ENCODE measurements at regions not wholly inside any gene's neighbourhood (a gene's known extent, or its start where the extent isn't known, plus 50 kb on each side); places are given as distances from the start of the nearest gene placed in this dataset.

- TF ChIP-seq POLR2A (IDR thresholded peaks at IDR 0.05) = no peak
- TF ChIP-seq, protein P1, sequence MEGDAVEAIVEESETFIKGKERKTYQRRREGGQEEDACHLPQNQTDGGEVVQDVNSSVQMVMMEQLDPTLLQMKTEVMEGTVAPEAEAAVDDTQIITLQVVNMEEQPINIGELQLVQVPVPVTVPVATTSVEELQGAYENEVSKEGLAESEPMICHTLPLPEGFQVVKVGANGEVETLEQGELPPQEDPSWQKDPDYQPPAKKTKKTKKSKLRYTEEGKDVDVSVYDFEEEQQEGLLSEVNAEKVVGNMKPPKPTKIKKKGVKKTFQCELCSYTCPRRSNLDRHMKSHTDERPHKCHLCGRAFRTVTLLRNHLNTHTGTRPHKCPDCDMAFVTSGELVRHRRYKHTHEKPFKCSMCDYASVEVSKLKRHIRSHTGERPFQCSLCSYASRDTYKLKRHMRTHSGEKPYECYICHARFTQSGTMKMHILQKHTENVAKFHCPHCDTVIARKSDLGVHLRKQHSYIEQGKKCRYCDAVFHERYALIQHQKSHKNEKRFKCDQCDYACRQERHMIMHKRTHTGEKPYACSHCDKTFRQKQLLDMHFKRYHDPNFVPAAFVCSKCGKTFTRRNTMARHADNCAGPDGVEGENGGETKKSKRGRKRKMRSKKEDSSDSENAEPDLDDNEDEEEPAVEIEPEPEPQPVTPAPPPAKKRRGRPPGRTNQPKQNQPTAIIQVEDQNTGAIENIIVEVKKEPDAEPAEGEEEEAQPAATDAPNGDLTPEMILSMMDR (IDR thresholded peaks at IDR 0.05) = no peak
- H3K27me3 ChIP-seq = no peaks in the 10 kb centered on the region
- no peak for DNase-seq
- H3K36me3 ChIP-seq (ENCODE audit: low read depth, missing control alignments) = no peaks in the 10 kb centered on the region
- 87 to 95% methylated on average over 4 of the region's 4 CpGs for WGBS, 2 donors
- no peaks in the 10 kb centered on the region for H3K4me1 ChIP-seq
- no peak overlapping the region for H3K4me3 ChIP-seq
- intact Hi-C loops (cut with DNase I; ENCODE audit: low total_unique reads) = no loop called here
- H3K9me3 ChIP-seq = no peaks in the 10 kb centered on the region
- no peak overlapping the region for H3K27ac ChIP-seq
Observed at GRCh38 chr12:31906557-31907301, 52.5 kb upstream of the RESF1 start.

GRCh38 chr12:31903025-31903424, 56.2 kb upstream of the RESF1 start:
- Histone ChIP-seq H3K27me3 (no peaks in the 10 kb centered on the region), H3K36me3 (ENCODE audit: low read depth, missing control alignments) (no peaks in the 10 kb centered on the region), H3K4me1 (no peaks in the 10 kb centered on the region), H3K9me3 (no peaks in the 10 kb centered on the region), H3K4me3 (no peak overlapping the region), H3K27ac (no peak overlapping the region)
- TF ChIP-seq, protein P1 (IDR thresholded peaks at IDR 0.05) = no peak
- intact Hi-C loops (cut with DNase I; ENCODE audit: low total_unique reads) = no loop called here
- no peak for DNase-seq
- 70 to 71% methylated on average over 3 of the region's 3 CpGs for WGBS, 2 donors

DNA sequence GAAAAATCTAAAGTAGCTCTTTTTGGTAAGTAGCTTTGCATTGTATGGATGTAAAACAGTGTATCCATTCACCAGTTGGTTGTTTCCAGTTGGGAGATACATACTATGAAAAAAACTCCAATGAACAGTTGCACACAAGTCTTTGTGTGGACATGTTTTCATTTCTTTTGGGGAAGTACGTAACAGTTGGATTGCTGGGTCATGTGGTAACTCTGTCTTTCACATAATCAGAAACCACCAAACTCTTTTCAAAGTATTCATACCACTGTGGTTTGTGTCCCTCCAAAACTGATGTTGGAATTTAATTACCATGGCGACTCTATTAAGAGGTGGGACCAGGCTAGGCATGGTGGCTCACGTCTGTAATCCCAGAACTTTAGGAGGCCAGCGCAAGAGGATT, 58.9 kb upstream of the RESF1 start:
- DNase-seq = no peak
- TF ChIP-seq, protein P1 (IDR thresholded peaks at IDR 0.05) = no peak
- TF ChIP-seq POLR2A (IDR thresholded peaks at IDR 0.05) = no peak
- intact Hi-C loops (cut with DNase I; ENCODE audit: low total_unique reads) = no loop called here
- Histone ChIP-seq H3K36me3 (ENCODE audit: low read depth, missing control alignments) (no peaks in the 10 kb centered on the region), H3K9me3 (no peaks in the 10 kb centered on the region), H3K27ac (no peak overlapping the region), H3K27me3 (no peaks in the 10 kb centered on the region), H3K4me3 (no peak overlapping the region), H3K4me1 (peaks cover 17% of the 10 kb centered on the region)
- WGBS, 2 donors = 86 to 91% methylated on average over 4 of the region's 4 CpGs

GRCh38 chr12:31899109-31899508, 60.1 kb upstream of the RESF1 start:
- Histone ChIP-seq H3K4me3 (no peak overlapping the region), H3K27ac (no peak overlapping the region), H3K9me3 (no peaks in the 10 kb centered on the region), H3K4me1 (peaks cover 17% of the 10 kb centered on the region), H3K36me3 (ENCODE audit: low read depth, missing control alignments) (no peaks in the 10 kb centered on the region), H3K27me3 (no peaks in the 10 kb centered on the region)
- TF ChIP-seq, protein P1 (IDR thresholded peaks at IDR 0.05) = no peak
- no peak for TF ChIP-seq POLR2A (IDR thresholded peaks at IDR 0.05)
- DNase-seq = no peak
- 76% methylated on average over 2 of the region's 2 CpGs for WGBS, 2 donors
- intact Hi-C loops (cut with DNase I; ENCODE audit: low total_unique reads) = no loop called here
